GM21576 (cell line): ENCODE measurements at regions not wholly inside any gene's neighbourhood (a gene's known extent, or its start where the extent isn't known, plus 50 kb on each side); places are given as distances from the start of the nearest gene placed in this dataset.

Experiments
- ATAC-seq: cut with Tn5 transposase; IDR thresholded peaks from one replicate; pipeline ENCODE4 v1.9.1; 2021; ENCODE audit warnings: mild to moderate bottlenecking, moderate library complexity; ENCODE audit not compliant: unreplicated experiment

DNA sequence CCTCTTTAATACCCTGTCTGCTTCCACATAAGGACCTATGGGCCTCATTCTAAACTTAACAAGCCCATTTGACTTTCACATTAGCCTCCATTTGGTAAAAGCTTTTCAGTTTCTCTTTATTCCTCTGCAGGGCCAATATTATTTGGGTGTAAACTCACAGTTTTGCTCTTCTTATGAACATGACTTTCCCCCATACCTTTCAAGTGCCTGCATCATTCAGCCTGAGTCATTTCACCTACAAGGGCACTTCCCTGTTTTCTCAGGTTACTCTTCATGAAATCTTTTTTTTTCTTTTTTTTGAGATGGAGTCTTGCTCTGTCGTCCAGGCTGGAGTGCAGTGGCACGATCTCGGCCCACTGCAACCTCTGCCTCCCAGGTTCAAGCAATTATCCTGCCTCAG lies 1258.1 kb upstream of the CELF2 start:
- ATAC-seq: no peak

- ATAC-seq: no peak
Measured at GRCh38 chr10:9762966-9763656, 1254.6 kb upstream of the CELF2 start.

- ATAC-seq: no peak
Measured at GRCh38 chr10:9766762-9767161, 1250.9 kb upstream of the CELF2 start.

DNA sequence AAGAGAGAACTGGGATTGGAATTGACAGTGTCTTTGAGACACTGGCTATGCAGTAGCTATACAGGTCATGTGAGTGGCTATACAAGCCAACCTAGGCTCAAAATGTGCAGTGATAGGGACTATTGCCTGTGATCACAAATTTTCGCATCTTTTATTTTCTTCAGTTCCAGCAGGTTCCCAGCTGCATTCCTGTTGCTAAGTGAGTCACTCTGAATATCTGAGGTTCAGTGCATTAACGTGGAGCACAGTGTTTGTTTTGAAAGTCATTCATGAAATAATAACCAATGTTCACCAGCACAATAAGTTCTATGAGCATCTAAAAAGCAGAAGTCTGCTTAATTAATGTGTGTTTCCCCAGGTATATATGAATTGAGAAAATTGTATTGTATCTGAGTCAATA lies 1236.0 kb upstream of the CELF2 start:
- no peak for ATAC-seq

DNA sequence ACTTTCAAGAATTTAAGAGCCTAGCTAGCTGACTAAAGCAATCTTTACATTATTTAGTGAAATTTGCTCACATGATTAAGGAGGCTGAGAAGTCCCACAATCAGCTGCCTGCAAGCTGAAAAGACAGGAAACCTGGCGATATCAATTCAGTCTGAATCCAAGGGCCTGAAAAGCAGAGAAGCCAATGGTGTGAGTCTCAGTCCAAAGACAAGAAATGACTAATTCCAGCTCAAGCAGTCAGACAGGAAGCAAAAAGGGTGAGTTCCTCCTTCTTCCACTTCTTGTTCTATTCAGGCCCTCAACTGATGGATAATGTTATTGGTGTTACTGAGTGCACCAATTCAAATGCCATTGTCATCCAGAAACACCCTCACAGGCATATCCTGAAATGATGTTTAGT lies 1231.6 kb upstream of the CELF2 start:
- no peak for ATAC-seq

GRCh38 chr10:9786576-9786975 lies 1231.1 kb upstream of the CELF2 start:
- ATAC-seq: no peak

DNA sequence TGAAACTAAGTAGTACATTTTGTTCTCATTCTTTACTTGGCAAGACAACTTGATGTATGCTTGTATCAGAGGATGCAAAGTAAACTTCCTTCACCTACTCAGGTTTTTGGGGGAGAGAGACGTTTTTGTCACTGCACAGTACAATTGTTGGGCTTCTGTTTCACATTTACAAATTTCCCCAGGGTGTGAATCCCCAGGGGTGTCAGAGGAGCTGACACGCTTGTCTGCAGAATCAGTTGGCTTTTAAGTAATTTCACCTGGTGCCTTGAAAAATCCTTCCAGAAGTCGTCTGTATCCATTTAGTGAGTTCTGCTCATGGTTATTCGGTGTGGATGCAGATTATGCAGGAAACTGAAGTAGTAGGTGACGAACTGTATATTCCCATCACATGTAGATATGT lies 1227.7 kb upstream of the CELF2 start:
- ATAC-seq: no peak

DNA sequence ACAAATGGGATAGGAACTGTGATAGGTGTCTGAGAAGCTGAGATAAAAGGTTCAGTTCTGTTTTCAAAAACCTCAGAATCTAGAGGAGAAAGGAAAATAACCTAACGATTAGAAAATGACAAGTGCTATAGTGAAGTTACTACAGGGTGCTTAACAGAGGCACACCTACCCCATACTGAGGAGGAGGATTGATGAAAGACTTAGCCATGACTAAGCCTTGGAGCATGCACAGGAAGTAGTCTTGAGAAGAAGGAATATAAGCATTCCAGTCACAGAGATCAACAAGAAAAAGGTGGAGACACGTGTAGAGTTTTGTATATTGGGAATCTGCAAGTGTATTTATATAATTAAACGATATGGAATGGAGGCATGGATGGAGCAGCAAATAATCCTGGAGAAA lies 1225.5 kb upstream of the CELF2 start:
- no peak for ATAC-seq

- ATAC-seq: no peak
Measured at GRCh38 chr10:9796564-9796963, 1221.1 kb upstream of the CELF2 start.

DNA sequence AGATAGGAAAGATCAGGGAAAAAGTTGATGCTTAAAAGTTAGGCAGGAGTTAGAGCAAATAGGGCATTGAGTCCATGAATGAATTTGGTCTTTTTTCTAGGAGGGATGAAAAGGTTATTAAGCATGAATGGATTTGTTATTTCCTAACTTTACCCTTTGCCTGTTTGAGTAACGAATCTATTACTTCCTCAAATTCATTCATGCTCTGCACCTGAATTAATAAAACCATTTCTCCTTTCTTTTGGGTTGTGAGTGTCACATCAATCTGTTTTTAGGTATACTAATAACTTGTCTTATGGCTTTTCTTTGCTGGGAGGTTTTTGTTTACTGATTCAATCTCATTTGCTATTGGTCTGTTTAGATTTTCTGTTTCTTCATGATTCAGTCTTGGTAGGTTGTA lies 1217.7 kb upstream of the CELF2 start:
- no peak for ATAC-seq

DNA sequence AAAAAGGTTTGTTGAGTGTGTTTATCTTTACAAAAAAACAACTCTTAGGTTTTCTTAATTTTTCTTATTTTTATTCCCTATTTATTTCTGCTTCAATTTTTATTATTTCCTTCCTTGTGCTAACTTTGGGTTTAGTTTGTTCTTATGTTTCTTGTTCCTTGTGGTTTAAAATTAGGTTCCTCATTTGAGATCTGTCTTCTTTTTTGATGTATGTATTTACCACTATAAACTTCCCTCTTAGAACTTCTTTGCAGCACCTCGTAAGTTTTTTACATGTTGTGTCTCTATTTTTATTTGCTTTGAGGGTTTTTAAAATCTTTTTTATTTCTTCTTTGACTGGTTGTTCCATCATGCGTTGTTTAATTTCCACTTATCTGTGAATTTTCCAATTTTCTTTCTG lies 1217.1 kb upstream of the CELF2 start:
- no peak for ATAC-seq

- no peak for ATAC-seq
Measured at GRCh38 chr10:9807846-9808245, 1209.8 kb upstream of the CELF2 start.

GRCh38 chr10:9811601-9812000 lies 1206.1 kb upstream of the CELF2 start:
- no peak for ATAC-seq

- ATAC-seq: no peak
Measured at GRCh38 chr10:9814285-9814864, 1203.3 kb upstream of the CELF2 start.

DNA sequence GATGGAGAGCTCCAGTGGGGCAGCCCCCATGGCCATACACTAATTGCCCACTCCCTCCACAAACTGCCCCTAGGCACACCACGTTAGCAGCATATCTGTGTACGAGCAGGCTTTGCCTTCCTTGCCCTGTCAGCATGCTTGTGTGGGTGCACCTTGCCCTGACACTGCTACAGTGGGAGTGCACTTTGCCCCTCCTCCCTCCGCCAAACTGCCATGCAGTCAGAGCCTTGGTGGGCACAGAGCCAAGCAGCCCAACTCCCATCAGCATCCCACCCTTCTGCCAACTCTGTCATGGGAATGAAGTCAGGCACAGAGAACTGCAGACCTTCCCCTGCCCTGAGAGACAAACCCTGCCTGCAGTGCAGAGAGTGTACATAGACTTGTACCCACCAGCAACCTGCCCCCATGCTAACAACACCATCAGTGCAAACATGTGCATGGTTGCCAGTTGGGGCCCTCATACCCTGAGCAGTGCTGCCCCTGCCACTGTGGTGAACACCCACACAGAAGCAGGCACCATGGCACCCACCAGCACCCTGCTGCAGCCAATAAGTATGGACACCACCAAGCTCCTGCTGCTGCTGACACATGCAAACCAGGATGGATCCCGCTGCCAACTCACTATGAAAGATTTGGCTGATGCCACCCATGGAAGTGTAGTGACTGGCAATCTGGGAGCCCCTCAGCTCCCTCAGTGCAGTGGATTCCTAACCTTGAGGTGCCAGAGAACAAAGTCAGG lies 1197.7 kb upstream of the CELF2 start:
- ATAC-seq: no peak

- ATAC-seq: no peak
Measured at GRCh38 chr10:9823268-9823930, 1194.3 kb upstream of the CELF2 start.

DNA sequence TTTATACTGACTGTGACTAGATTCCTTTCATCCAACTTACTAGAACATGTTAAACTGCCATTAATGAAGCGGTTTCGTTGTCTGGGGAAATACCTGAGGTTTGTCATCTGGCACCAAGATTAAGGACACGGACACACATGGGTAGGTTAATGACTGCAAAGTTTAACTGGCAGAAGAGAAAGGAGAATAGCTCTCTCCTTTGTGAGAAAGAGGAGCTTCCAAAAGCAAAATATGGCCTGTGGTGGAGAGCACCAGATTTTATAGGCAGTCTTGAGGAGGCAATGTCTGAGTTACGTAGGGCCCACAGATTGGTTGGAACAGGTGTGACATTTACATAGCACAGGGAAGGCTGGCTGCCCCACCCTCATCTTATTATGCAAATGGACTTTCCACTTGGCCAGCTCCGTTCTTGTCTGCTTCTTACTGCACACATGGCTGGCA lies 1193.0 kb upstream of the CELF2 start:
- no peak for ATAC-seq

GRCh38 chr10:9825491-9826018 lies 1192.1 kb upstream of the CELF2 start:
- no peak for ATAC-seq

GRCh38 chr10:9828110-9828509 lies 1189.6 kb upstream of the CELF2 start:
- ATAC-seq: no peak

- no peak for ATAC-seq
Measured at GRCh38 chr10:9833942-9834341, 1183.7 kb upstream of the CELF2 start.

- ATAC-seq: no peak
Measured at GRCh38 chr10:9834434-9834833, 1183.2 kb upstream of the CELF2 start.
